ENCODE measurements at regions not wholly inside any gene's neighbourhood (a gene's known extent, or its start where the extent isn't known, plus 50 kb on each side); places are given as distances from the start of the nearest gene placed in this dataset.

GRCh38 chr13:104871456-104871855, 1664.0 kb downstream of the EFNB2 start:
- DNase-seq: no peak

GRCh38 chr13:104869501-104869900, 1666.0 kb downstream of the EFNB2 start:
- no peak for DNase-seq

- DNase-seq: no peak
Observed at GRCh38 chr13:104868806-104869205, 1666.7 kb downstream of the EFNB2 start.

- no peak for DNase-seq
Observed at GRCh38 chr13:104855581-104855980, 1679.9 kb downstream of the EFNB2 start.

GRCh38 chr13:104854698-104855097, 1680.8 kb downstream of the EFNB2 start:
- DNase-seq: no peak

- no peak for DNase-seq
Observed at GRCh38 chr13:104854007-104854406, 1681.5 kb downstream of the EFNB2 start.

GRCh38 chr13:104847922-104848321, 1687.5 kb downstream of the EFNB2 start:
- DNase-seq: no peak

GRCh38 chr13:104843401-104843800, 1692.1 kb downstream of the EFNB2 start:
- DNase-seq: no peak

GRCh38 chr13:104841110-104841509, 1694.4 kb downstream of the EFNB2 start:
- no peak for DNase-seq

GRCh38 chr13:104837756-104838155, 1697.7 kb downstream of the EFNB2 start:
- no peak for DNase-seq

- DNase-seq: no peak
Observed at GRCh38 chr13:104833221-104833620, 1702.2 kb downstream of the EFNB2 start.

- DNase-seq: no peak
Observed at GRCh38 chr13:104832231-104832630, 1703.2 kb downstream of the EFNB2 start.

GRCh38 chr13:104831831-104832230, 1703.6 kb downstream of the EFNB2 start:
- DNase-seq: no peak

GRCh38 chr13:104823709-104824108, 1711.8 kb downstream of the EFNB2 start:
- DNase-seq: no peak

- no peak for DNase-seq
Observed at GRCh38 chr13:104823071-104823470, 1712.4 kb downstream of the EFNB2 start.

- DNase-seq: no peak
Observed at GRCh38 chr13:104817271-104817670, 1718.2 kb downstream of the EFNB2 start.

GRCh38 chr13:104816726-104817125, 1718.7 kb downstream of the EFNB2 start:
- DNase-seq: no peak

- no peak for DNase-seq
Observed at GRCh38 chr13:104810242-104810641, 1725.2 kb downstream of the EFNB2 start.

- no peak for DNase-seq
Observed at GRCh38 chr13:104809483-104809882, 1726.0 kb downstream of the EFNB2 start.

GRCh38 chr13:104805346-104805745, 1730.1 kb downstream of the EFNB2 start:
- DNase-seq: no peak

- DNase-seq: no peak
Observed at GRCh38 chr13:104799152-104799551, 1732.9 kb upstream of the SLC10A2 start.

- no peak for DNase-seq
Observed at GRCh38 chr13:104798486-104798885, 1732.3 kb upstream of the SLC10A2 start.

GRCh38 chr13:104796581-104796980, 1730.4 kb upstream of the SLC10A2 start:
- DNase-seq: no peak

- no peak for DNase-seq
Observed at GRCh38 chr13:104785952-104786351, 1719.7 kb upstream of the SLC10A2 start.

- DNase-seq: no peak
Observed at GRCh38 chr13:104784891-104785290, 1718.7 kb upstream of the SLC10A2 start.

GRCh38 chr13:104782741-104783140, 1716.5 kb upstream of the SLC10A2 start:
- no peak for DNase-seq

All from CD4-positive, alpha-beta T cell treated with Interleukin-1 beta for 1 hour (primary cell).